ENCODE measurements at regions not wholly inside any gene's neighbourhood (a gene's known extent, or its start where the extent isn't known, plus 50 kb on each side); places are given as distances from the start of the nearest gene placed in this dataset.

- H3F3A ChIP-seq (ENCODE audit: insufficient read depth, low read depth): no peaks in the 10 kb centered on the region
- ChIA-PET CTCF (no interaction called here), POLR2A (ENCODE audit: unreplicated experiment) (no interaction called here)
- no peaks in the 10 kb centered on the region for H3K79me2 ChIP-seq (ENCODE audit: low read depth)
- H3K4me1 ChIP-seq (replicated peaks; ENCODE audit: insufficient read depth): no peaks in the 10 kb centered on the region
- no peaks in the 10 kb centered on the region for H4K20me1 ChIP-seq (ENCODE audit: insufficient read depth)
- BruUV-seq (replicated peaks): no TSS peak
- no peaks in the 10 kb centered on the region for H3K9me2 ChIP-seq (ENCODE audit: insufficient read depth)
- no peaks in the 10 kb centered on the region for H3K36me3 ChIP-seq (ENCODE audit: low read depth)
- H3K27me3 ChIP-seq (ENCODE audit: insufficient read depth, low read depth): no peaks in the 10 kb centered on the region
- no peaks in the 10 kb centered on the region for H3K9me3 ChIP-seq (ENCODE audit: insufficient read depth, low read depth)
- intact Hi-C loops (cut with micrococcal nuclease; ENCODE audit: unreplicated experiment): no loop called here
- no peak overlapping the region for H3K4me2 ChIP-seq
- TF ChIP-seq CTCF (conservative IDR thresholded peaks at IDR 0.05): no peak
- TF ChIP-seq EZH2 (IDR thresholded peaks at IDR 0.05; ENCODE audit: low read depth): no peak
- no peak for DNase-seq
- H3K27ac ChIP-seq: no peak overlapping the region
- H3K4me3 ChIP-seq: no peak overlapping the region
- H2AFZ ChIP-seq: no peak overlapping the region
Measured at GRCh38 chr13:70874636-70875035, 766.4 kb upstream of the KLHL1 start.

GRCh38 chr13:70864731-70865130 is 756.5 kb upstream of the KLHL1 start:
- no peaks in the 10 kb centered on the region for H3K36me3 ChIP-seq (ENCODE audit: low read depth)
- TF ChIP-seq CTCF (conservative IDR thresholded peaks at IDR 0.05) (no peak), EZH2 (IDR thresholded peaks at IDR 0.05; ENCODE audit: low read depth) (no peak)
- no peaks in the 10 kb centered on the region for H3K9me2 ChIP-seq (ENCODE audit: insufficient read depth)
- H3K27ac ChIP-seq: no peak overlapping the region
- no peak overlapping the region for H3K4me3 ChIP-seq
- H3K9me3 ChIP-seq (ENCODE audit: insufficient read depth, low read depth): no peaks in the 10 kb centered on the region
- ChIA-PET POLR2A (ENCODE audit: unreplicated experiment) (no interaction called here), CTCF (no interaction called here)
- no peaks in the 10 kb centered on the region for H4K20me1 ChIP-seq (ENCODE audit: insufficient read depth)
- H3K79me2 ChIP-seq (ENCODE audit: low read depth): no peaks in the 10 kb centered on the region
- no TSS peak for BruUV-seq (replicated peaks)
- intact Hi-C loops (cut with micrococcal nuclease; ENCODE audit: unreplicated experiment): no loop called here
- DNase-seq: no peak
- H3K27me3 ChIP-seq (ENCODE audit: insufficient read depth, low read depth): no peaks in the 10 kb centered on the region
- no peak overlapping the region for H2AFZ ChIP-seq
- no peaks in the 10 kb centered on the region for H3F3A ChIP-seq (ENCODE audit: insufficient read depth, low read depth)
- H3K4me2 ChIP-seq: no peak overlapping the region
- H3K4me1 ChIP-seq (replicated peaks; ENCODE audit: insufficient read depth): no peaks in the 10 kb centered on the region

- Histone ChIP-seq H2AFZ (no peak overlapping the region), H3K9me2 (ENCODE audit: insufficient read depth) (no peaks in the 10 kb centered on the region), H3K9me3 (ENCODE audit: insufficient read depth, low read depth) (no peaks in the 10 kb centered on the region), H3K4me1 (replicated peaks; ENCODE audit: insufficient read depth) (no peaks in the 10 kb centered on the region), H3K27me3 (ENCODE audit: insufficient read depth, low read depth) (no peaks in the 10 kb centered on the region), H3K4me2 (no peak overlapping the region), H3K27ac (no peak overlapping the region), H4K20me1 (ENCODE audit: insufficient read depth) (no peaks in the 10 kb centered on the region), H3K79me2 (ENCODE audit: low read depth) (no peaks in the 10 kb centered on the region), H3F3A (ENCODE audit: insufficient read depth, low read depth) (no peaks in the 10 kb centered on the region), H3K4me3 (no peak overlapping the region), H3K36me3 (ENCODE audit: low read depth) (no peaks in the 10 kb centered on the region)
- BruUV-seq (replicated peaks): no TSS peak
- DNase-seq: no peak
- ChIA-PET CTCF (no interaction called here), POLR2A (ENCODE audit: unreplicated experiment) (no interaction called here)
- TF ChIP-seq CTCF (conservative IDR thresholded peaks at IDR 0.05) (no peak), EZH2 (IDR thresholded peaks at IDR 0.05; ENCODE audit: low read depth) (no peak)
- intact Hi-C loops (cut with micrococcal nuclease; ENCODE audit: unreplicated experiment): no loop called here
Measured at GRCh38 chr13:70856711-70857110, 748.5 kb upstream of the KLHL1 start.

Data from PC-9 (cell line).